GM23338 (cell line): ENCODE measurements at regions not wholly inside any gene's neighbourhood (a gene's known extent, or its start where the extent isn't known, plus 50 kb on each side); places are given as distances from the start of the nearest gene placed in this dataset.

Experiments used
- CREB1 ChIP-seq: fragments of 250-450 bp; sonication (Bioruptor Pico); IDR thresholded peaks from 2 replicates; pipeline ENCODE4 v1.5.0; 2020; ENCODE audit warnings: low read depth, mild to moderate bottlenecking, moderate library complexity
- EZH2 ChIP-seq: fragments of 200-600 bp; sonication (generic); IDR thresholded peaks from one replicate; pipeline ENCODE4 v1.8.0; 2017; ENCODE audit warnings: antibody characterized with exemption, mild to moderate bottlenecking, low read depth; ENCODE audit not compliant: unreplicated experiment
- EZH2phosphoT487 ChIP-seq: fragments of 200-600 bp; sonication (generic); IDR thresholded peaks from one replicate; pipeline ENCODE4 v1.8.1; 2018; ENCODE audit warnings: antibody characterized with exemption; ENCODE audit not compliant: unreplicated experiment
- JUNB ChIP-seq: IDR thresholded peaks from one replicate; pipeline ENCODE4 v1.6.1; 2016; ENCODE audit warnings: antibody characterized with exemption; ENCODE audit not compliant: unreplicated experiment
- POLR2AphosphoS5 ChIP-seq: IDR thresholded peaks from 2 replicates; pipeline ENCODE4 v1.6.1; 2016; ENCODE audit warnings: antibody characterized with exemption, low read depth
- STAT1 ChIP-seq: IDR thresholded peaks from one replicate; pipeline ENCODE4 v1.6.1; 2016; ENCODE audit warnings: antibody characterized with exemption; ENCODE audit not compliant: unreplicated experiment
- ZNF331 ChIP-seq: fragments of 250-450 bp; sonication (Bioruptor Pico); IDR thresholded peaks from 2 replicates; pipeline ENCODE4 v1.5.0; 2020; ENCODE audit warnings: low read depth, mild to moderate bottlenecking, moderate library complexity
- TF ChIP-seq, protein P1 (sequence below), 2 experiments: fragments of 200-600 bp in 1 of 2; sonication (generic) in 1 of 2; conservative IDR thresholded peaks; 2 replicates each; pipeline versions ENCODE4 v1.5.1 to v1.6.1; 2016 to 2017; ENCODE audit warnings: antibody characterized with exemption in 2 of 2, low read depth in 2 of 2, mild to moderate bottlenecking in 2 of 2, moderate library complexity in 1 of 2
- TF ChIP-seq, protein P2 (sequence below): IDR thresholded peaks from one replicate; pipeline ENCODE4 v1.6.1; 2018; ENCODE audit warnings: antibody characterized with exemption; ENCODE audit not compliant: unreplicated experiment
- TF ChIP-seq, protein P3 (sequence below): IDR thresholded peaks from 2 replicates; pipeline ENCODE4 v1.6.1; 2016; ENCODE audit warnings: antibody characterized with exemption

DNA sequence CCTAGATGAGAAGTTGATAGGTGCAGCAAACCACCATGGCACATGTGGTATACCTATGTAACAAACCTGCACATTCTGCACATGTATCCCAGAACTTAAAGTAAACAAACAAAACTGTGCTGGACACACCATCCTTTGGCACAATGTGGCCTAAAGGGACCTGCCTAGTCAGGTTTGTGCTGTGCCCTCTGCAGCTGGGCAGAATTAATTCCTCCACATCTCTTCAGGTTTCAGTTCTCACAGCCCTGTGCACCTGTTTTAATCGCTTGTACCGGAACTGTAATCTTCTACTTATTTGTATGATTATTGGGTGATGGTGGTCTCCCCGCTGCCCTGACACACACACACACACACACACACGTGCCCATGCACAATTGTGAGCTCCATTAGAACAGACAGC is 252.7 kb downstream of the ACTR3B start:
- TF ChIP-seq EZH2 (no peak), POLR2AphosphoS5 (no peak), JUNB (no peak), EZH2phosphoT487 (no peak), ZNF331 (CRISPR knock-in tag) (no peak), CREB1 (CRISPR knock-in tag) (no peak), STAT1 (no peak)
- TF ChIP-seq, protein P1, sequence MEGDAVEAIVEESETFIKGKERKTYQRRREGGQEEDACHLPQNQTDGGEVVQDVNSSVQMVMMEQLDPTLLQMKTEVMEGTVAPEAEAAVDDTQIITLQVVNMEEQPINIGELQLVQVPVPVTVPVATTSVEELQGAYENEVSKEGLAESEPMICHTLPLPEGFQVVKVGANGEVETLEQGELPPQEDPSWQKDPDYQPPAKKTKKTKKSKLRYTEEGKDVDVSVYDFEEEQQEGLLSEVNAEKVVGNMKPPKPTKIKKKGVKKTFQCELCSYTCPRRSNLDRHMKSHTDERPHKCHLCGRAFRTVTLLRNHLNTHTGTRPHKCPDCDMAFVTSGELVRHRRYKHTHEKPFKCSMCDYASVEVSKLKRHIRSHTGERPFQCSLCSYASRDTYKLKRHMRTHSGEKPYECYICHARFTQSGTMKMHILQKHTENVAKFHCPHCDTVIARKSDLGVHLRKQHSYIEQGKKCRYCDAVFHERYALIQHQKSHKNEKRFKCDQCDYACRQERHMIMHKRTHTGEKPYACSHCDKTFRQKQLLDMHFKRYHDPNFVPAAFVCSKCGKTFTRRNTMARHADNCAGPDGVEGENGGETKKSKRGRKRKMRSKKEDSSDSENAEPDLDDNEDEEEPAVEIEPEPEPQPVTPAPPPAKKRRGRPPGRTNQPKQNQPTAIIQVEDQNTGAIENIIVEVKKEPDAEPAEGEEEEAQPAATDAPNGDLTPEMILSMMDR (conservative IDR thresholded peaks at IDR 0.05; ENCODE audit: low read depth in 2 of 2), result no peak
- TF ChIP-seq, protein P2, sequence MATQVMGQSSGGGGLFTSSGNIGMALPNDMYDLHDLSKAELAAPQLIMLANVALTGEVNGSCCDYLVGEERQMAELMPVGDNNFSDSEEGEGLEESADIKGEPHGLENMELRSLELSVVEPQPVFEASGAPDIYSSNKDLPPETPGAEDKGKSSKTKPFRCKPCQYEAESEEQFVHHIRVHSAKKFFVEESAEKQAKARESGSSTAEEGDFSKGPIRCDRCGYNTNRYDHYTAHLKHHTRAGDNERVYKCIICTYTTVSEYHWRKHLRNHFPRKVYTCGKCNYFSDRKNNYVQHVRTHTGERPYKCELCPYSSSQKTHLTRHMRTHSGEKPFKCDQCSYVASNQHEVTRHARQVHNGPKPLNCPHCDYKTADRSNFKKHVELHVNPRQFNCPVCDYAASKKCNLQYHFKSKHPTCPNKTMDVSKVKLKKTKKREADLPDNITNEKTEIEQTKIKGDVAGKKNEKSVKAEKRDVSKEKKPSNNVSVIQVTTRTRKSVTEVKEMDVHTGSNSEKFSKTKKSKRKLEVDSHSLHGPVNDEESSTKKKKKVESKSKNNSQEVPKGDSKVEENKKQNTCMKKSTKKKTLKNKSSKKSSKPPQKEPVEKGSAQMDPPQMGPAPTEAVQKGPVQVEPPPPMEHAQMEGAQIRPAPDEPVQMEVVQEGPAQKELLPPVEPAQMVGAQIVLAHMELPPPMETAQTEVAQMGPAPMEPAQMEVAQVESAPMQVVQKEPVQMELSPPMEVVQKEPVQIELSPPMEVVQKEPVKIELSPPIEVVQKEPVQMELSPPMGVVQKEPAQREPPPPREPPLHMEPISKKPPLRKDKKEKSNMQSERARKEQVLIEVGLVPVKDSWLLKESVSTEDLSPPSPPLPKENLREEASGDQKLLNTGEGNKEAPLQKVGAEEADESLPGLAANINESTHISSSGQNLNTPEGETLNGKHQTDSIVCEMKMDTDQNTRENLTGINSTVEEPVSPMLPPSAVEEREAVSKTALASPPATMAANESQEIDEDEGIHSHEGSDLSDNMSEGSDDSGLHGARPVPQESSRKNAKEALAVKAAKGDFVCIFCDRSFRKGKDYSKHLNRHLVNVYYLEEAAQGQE, result no peak
- TF ChIP-seq, protein P3, sequence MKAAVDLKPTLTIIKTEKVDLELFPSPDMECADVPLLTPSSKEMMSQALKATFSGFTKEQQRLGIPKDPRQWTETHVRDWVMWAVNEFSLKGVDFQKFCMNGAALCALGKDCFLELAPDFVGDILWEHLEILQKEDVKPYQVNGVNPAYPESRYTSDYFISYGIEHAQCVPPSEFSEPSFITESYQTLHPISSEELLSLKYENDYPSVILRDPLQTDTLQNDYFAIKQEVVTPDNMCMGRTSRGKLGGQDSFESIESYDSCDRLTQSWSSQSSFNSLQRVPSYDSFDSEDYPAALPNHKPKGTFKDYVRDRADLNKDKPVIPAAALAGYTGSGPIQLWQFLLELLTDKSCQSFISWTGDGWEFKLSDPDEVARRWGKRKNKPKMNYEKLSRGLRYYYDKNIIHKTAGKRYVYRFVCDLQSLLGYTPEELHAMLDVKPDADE, result no peak
